ENCODE measurements at regions not wholly inside any gene's neighbourhood (a gene's known extent, or its start where the extent isn't known, plus 50 kb on each side); places are given as distances from the start of the nearest gene placed in this dataset.

DNA sequence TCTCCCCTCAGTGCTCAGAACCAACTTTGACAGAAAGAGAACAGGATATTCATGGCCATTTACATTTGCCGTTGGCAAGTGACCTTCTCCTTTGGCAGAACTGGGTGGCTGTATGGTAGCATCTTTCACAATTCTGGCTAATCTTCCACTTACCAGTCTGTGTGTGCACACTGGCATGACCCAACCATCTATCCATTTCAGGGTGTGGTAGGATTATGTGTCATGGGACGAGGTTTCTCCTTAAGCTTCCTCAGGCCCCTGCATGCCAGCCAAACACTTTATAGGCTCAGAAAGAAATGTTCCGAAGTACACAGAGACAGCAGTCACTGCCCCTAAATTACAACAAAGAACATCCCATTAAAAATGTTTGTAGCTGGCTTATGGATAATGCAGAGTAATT lies 497.1 kb downstream of the NFIB start:
- TF ChIP-seq, protein P1, sequence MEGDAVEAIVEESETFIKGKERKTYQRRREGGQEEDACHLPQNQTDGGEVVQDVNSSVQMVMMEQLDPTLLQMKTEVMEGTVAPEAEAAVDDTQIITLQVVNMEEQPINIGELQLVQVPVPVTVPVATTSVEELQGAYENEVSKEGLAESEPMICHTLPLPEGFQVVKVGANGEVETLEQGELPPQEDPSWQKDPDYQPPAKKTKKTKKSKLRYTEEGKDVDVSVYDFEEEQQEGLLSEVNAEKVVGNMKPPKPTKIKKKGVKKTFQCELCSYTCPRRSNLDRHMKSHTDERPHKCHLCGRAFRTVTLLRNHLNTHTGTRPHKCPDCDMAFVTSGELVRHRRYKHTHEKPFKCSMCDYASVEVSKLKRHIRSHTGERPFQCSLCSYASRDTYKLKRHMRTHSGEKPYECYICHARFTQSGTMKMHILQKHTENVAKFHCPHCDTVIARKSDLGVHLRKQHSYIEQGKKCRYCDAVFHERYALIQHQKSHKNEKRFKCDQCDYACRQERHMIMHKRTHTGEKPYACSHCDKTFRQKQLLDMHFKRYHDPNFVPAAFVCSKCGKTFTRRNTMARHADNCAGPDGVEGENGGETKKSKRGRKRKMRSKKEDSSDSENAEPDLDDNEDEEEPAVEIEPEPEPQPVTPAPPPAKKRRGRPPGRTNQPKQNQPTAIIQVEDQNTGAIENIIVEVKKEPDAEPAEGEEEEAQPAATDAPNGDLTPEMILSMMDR (IDR thresholded peaks at IDR 0.05; ENCODE audit: insufficient read depth, low read length, poor library complexity, severe bottlenecking): no peak
- no peak for DNase-seq (ENCODE audit: extremely low read depth, insufficient read length)
- Histone ChIP-seq H3K4me3 (replicated peaks; ENCODE audit: low read depth, low read length) (no peak overlapping the region), H3K36me3 (ENCODE audit: control insufficient read depth, insufficient read depth, low read length) (no peaks in the 10 kb centered on the region), H3K27me3 (replicated peaks; ENCODE audit: control insufficient read depth, insufficient read depth, low read length) (no peaks in the 10 kb centered on the region)

DNA sequence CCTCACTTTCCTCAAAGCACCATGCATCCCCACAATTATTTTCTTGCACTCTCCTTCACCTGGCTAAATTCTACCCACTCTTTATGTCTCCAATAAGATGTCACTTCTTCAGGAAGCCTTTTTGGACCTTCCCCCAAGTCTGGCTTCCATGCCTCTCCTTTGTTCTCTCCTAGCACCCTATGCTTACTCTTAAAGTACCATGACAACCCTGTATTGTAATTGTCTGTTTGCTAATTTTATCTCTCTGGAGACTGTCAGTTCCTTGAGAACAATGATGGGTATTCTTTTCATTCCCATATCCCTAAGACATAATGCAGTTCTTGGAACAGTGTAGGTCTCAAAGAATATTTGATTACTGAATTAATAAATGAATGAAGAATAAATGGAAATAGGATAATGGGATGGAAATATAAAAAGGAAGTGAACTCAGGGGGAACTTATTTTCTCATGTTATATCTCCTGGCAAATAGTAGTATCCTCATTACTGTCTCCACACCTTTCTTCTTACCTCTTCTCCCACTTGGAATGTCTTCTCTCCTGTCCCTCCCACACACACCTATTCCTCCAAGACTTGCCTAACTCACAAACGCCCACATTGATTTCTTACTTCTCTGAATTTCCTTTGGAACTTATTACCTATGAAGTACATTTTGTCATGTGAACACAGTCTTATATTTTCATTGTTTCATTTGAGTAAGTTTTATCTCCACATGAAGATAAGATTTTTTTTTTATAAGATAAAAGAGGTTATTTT lies 499.1 kb downstream of the NFIB start:
- DNase-seq (ENCODE audit: extremely low read depth, insufficient read length): no peak
- Histone ChIP-seq H3K27me3 (replicated peaks; ENCODE audit: control insufficient read depth, insufficient read depth, low read length) (no peaks in the 10 kb centered on the region), H3K4me3 (replicated peaks; ENCODE audit: low read depth, low read length) (no peak overlapping the region), H3K36me3 (ENCODE audit: control insufficient read depth, insufficient read depth, low read length) (no peaks in the 10 kb centered on the region)
- TF ChIP-seq, protein P1 (IDR thresholded peaks at IDR 0.05; ENCODE audit: insufficient read depth, low read length, poor library complexity, severe bottlenecking): no peak

DNA sequence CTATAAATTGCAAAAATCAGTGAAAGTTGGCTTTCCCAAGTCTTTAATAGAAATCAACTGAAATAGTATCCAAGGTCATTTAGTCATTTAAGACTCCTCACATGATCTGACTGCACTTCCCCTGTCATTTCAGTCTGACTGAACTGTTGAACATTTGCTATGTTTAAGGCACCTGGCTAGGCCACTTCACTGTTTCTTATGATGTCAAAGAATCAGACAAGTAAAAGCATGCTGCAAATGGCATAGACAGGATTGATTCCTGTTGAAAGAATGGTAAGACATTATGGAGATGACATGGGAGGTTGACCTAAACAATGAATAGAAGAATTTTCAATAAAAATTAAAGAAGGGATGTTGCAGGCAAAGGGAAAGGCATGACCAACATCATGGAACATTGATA lies 502.1 kb downstream of the NFIB start:
- no peak overlapping the region for H3K4me3 ChIP-seq (replicated peaks; ENCODE audit: low read depth, low read length)
- no peak for DNase-seq (ENCODE audit: extremely low read depth, insufficient read length)
- TF ChIP-seq, protein P1 (IDR thresholded peaks at IDR 0.05; ENCODE audit: insufficient read depth, low read length, poor library complexity, severe bottlenecking): no peak
- no peaks in the 10 kb centered on the region for H3K27me3 ChIP-seq (replicated peaks; ENCODE audit: control insufficient read depth, insufficient read depth, low read length)
- no peaks in the 10 kb centered on the region for H3K36me3 ChIP-seq (ENCODE audit: control insufficient read depth, insufficient read depth, low read length)

DNA sequence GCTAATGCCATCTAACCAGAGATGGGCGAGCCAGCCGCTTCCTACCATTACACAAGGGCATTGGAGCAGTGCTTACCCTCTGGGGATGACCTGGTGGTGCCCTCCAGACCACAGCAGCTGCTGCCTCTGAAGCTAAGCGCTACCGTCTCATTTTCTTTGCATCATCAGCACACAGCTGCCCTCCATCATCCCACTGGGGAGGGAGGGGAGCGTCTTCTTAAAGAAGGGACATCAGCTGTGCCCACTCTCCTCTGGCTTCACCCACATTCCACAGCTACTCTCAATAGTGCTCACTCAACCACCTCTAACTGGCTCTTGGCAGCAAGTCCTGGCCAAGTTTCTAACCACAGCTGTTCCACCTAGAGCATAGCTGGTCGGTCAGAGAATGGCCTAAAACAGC lies 503.4 kb downstream of the NFIB start:
- no peak overlapping the region for H3K4me3 ChIP-seq (replicated peaks; ENCODE audit: low read depth, low read length)
- no peaks in the 10 kb centered on the region for H3K36me3 ChIP-seq (ENCODE audit: control insufficient read depth, insufficient read depth, low read length)
- DNase-seq (ENCODE audit: extremely low read depth, insufficient read length): no peak
- TF ChIP-seq, protein P1 (IDR thresholded peaks at IDR 0.05; ENCODE audit: insufficient read depth, low read length, poor library complexity, severe bottlenecking): no peak
- no peaks in the 10 kb centered on the region for H3K27me3 ChIP-seq (replicated peaks; ENCODE audit: control insufficient read depth, insufficient read depth, low read length)

DNA sequence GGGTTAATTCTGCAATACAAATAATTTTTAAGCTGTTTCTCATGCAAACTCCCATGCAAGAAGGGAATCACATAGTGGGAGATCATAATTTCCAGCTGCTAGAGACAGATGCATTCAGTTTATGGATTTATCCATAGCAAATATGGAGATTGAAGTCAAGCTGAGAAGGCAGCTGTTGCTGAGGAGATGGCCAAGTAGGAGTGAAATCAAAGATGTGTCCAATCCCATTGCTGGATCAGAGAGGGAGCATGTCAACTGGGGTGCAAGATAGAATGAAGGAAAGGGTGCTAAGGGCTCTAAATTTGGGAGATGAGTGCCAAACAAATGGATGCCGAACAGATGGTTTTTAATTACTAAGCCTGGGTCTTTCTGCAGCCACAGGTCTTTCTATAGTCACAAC lies 504.5 kb downstream of the NFIB start:
- Histone ChIP-seq H3K36me3 (ENCODE audit: control insufficient read depth, insufficient read depth, low read length) (no peaks in the 10 kb centered on the region), H3K27me3 (replicated peaks; ENCODE audit: control insufficient read depth, insufficient read depth, low read length) (no peaks in the 10 kb centered on the region), H3K4me3 (replicated peaks; ENCODE audit: low read depth, low read length) (no peak overlapping the region)
- DNase-seq (ENCODE audit: extremely low read depth, insufficient read length): no peak
- TF ChIP-seq, protein P1 (IDR thresholded peaks at IDR 0.05; ENCODE audit: insufficient read depth, low read length, poor library complexity, severe bottlenecking): no peak

DNA sequence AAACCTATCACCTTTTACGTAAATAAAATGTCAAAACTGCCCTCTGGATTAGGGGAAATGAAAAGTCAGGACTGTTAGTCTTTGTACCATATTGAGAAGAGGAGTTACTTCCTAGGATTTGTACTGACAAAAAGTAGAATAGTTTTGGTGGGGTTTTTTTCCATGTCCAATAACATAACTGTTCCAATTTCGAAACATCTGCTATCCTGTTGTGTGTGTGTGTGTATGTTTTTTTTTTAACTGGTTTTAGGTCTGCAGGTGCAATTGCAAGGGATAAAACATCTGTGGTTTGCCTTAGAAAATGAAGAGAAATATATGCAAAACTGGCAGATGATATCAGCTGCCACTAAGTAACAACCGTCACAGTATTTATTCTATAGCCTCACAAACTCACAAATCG lies 506.8 kb downstream of the NFIB start:
- Histone ChIP-seq H3K36me3 (ENCODE audit: control insufficient read depth, insufficient read depth, low read length) (no peaks in the 10 kb centered on the region), H3K4me3 (replicated peaks; ENCODE audit: low read depth, low read length) (no peak overlapping the region), H3K27me3 (replicated peaks; ENCODE audit: control insufficient read depth, insufficient read depth, low read length) (no peaks in the 10 kb centered on the region)
- TF ChIP-seq, protein P1 (IDR thresholded peaks at IDR 0.05; ENCODE audit: insufficient read depth, low read length, poor library complexity, severe bottlenecking): no peak
- no peak for DNase-seq (ENCODE audit: extremely low read depth, insufficient read length)
